GM19397 (cell line): ENCODE measurements at regions not wholly inside any gene's neighbourhood (a gene's known extent, or its start where the extent isn't known, plus 50 kb on each side); places are given as distances from the start of the nearest gene placed in this dataset.
"Not testable (repeated sequence)": the region's sequence is repeated elsewhere in the genome, so short reads cannot be mapped to it uniquely, and the experiment has no call there.

Source experiments
- ATAC-seq: cut with Tn5 transposase; IDR thresholded peaks from one replicate; pipeline ENCODE4 v1.9.1; 2021; ENCODE audit warnings: mild to moderate bottlenecking, moderate library complexity; ENCODE audit not compliant: unreplicated experiment

DNA sequence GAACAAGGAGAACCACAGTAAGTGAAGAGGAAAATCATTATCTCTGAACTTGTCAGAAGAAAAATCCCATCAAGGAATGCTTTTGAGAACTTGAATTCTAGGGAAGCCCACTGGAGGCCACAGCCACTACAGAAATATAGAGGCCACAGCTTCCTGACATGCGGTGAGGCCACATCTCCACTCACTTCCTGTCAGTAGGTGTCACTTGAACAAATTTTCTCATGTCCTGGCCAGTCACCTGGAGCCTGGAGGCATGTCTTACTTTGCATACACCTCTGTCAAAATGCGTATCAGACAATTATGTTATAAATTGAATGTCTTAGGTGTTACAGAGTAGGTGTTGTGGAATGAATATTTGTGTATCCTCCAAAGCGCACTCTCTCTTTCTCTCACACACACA lies 370.3 kb downstream of the DAD1 start:
- no peak for ATAC-seq

DNA sequence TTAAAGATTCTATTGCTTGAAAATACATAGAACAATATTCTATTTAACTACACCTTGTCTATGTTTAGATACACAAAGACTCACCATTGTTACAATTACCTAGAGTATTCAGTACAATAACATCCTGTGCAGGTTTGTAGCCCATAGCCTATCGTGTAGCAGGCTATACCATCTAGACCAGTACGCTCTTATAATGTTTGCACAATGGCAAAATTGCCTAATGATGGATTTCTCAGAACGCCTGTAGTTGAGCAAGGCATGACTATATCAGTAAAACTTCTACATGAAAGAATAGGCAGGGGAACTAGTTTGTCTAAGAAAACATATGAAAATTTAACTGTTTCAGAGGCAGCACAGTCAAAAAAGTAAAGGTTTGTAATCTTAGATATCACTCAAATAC lies 375.9 kb downstream of the DAD1 start:
- ATAC-seq, result no peak

- ATAC-seq, result no peak
Observed at GRCh38 chr14:22210906-22211305, 378.1 kb downstream of the DAD1 start.

DNA sequence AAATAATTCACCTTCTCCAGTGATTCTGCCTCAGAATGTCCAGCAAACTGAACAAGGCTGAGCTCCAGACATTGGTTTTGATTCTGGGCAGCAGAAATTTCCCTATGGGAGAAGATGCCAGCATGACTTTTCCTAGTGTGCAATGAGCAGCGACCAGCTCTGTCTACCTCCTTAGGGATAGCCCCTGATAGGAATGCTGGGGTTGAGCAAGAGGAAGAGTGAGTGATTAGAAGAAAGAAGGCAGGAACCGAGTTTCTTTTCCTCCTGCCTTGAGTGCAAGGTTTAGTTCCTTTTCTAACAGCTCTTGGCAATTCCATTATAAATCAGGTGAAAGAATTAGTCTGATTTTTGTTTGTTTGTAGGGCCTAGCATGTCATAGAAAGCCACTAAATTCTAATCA lies 379.0 kb downstream of the DAD1 start:
- no peak for ATAC-seq

DNA sequence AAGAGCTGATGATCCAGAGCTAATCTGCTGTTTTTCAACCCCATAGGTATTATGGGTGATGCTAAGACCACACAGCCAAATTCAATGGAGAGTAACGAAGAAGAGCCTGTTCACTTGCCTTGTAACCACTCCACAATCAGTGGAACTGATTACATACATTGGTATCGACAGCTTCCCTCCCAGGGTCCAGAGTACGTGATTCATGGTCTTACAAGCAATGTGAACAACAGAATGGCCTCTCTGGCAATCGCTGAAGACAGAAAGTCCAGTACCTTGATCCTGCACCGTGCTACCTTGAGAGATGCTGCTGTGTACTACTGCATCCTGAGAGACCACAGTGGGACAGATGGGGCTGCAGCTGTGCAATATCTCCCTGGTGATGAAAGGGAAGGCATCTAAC lies 386.0 kb downstream of the DAD1 start:
- ATAC-seq, result no peak

DNA sequence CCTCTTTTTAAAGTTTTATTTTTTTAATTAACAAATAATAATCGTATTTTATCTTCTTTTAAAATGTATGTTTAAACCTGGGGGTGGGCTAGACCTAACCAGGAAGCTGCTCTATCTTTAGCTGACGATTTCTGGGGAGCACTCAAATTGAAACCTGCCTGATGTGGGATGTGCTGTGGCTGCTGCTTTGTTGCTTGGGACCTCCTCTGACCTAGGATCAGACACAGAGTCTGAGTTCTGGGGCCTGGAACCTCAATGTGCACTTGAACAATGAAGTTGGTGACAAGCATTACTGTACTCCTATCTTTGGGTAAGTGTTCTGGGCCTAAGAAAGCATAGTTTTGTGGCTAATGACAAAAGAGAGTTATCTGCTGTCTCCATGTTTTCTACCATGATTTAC lies 386.7 kb downstream of the DAD1 start:
- no peak for ATAC-seq

- no peak for ATAC-seq
Observed at GRCh38 chr14:22200977-22201605, 387.9 kb downstream of the DAD1 start.

DNA sequence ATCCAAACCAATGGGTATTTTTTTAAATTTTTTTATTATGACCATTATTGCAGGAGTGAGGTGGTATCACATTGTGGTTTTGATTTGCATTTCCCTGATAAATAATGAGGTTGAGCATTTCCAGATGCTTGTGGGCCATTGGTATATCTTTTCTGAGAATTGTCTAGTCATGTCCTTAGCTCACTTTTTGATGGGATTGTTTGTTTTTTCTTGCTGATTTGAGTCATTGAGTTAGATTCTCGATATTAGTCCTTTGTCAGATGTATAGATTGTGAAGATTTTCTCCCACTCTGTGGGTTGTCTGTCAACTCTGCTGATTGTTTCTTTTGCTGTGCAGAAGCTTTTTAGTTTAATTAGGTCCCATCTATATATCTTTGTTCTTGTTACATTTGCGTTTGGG lies 388.9 kb downstream of the DAD1 start:
- not testable (repeated sequence) for ATAC-seq

- ATAC-seq, result no peak
Observed at GRCh38 chr14:22194664-22195063, 394.4 kb downstream of the DAD1 start.

- no peak for ATAC-seq
Observed at GRCh38 chr14:22190411-22191191, 398.4 kb downstream of the DAD1 start.

GRCh38 chr14:22189881-22190280 lies 399.1 kb downstream of the DAD1 start:
- ATAC-seq, result no peak

- no peak for ATAC-seq
Observed at GRCh38 chr14:22188318-22188717, 400.7 kb downstream of the DAD1 start.

- ATAC-seq, result no peak
Observed at GRCh38 chr14:22185789-22186188, 403.2 kb downstream of the DAD1 start.

DNA sequence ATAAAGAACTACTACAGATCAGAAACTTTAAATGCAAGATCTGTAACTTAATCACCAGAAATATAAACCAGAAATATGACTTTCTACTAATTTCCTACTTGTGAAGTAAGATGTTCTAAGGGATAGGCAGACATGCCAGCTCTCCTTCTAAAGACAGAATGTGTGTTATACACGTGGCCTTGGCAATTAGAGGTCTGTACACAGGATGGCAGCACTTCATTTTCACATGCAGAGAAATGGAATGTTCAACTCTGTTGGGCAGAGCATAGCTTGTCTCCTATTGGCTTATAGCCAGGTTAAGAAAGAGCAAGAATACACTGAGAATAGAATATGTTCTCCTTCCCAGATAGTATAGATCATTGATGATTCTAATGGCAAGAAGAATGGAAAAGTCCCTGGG lies 403.8 kb downstream of the DAD1 start:
- no peak for ATAC-seq

DNA sequence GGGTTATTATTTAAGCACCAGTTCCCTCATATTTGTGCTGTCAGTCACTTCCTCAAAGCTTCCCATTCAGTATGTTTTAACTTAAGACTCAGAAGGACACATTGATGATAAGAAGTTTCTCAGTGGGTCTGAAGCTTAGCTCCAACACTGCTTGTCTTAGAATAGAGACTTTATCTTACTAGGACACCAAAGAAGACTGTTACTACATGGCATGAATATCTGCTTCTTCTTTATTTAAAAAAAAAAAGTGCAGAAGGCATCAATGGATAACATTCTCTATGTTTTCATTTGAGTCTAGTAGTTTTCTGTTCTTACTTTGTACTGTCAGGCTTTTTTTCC lies 404.2 kb downstream of the DAD1 start:
- ATAC-seq, result no peak

DNA sequence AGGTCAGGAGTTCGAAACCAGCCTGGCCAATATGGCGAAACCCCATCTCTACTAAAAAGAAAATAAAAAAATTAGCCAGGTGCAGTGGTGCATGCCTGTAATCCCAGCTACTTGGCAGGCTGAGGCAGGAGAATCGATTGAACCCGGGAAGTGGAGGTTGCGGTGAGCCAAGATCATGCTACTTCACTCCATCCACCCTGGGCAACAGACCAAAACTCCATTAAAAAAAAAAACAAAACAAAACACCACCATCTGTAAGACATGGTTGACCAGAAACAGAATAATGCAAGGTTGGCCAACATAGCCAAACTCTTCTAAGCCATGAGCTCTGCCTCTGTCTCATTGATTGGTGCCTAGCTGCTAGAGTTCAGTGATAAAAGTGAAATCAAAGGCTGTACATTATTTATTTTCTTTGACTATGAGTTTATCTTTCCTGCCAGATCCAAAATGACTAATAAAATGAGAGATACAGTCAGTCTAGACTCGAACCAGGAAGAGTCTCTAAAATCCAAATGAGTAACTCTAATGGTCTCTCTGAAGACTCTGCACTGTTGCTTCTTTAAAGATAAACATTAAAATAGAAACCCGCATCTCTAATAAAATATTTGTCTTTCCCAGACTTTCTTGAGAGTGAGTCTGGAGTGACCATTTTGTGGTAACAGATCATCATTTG lies 404.7 kb downstream of the DAD1 start:
- ATAC-seq, result no peak

GRCh38 chr14:22180045-22180444 lies 409.0 kb downstream of the DAD1 start:
- ATAC-seq, result no peak

GRCh38 chr14:22179190-22179589 lies 409.8 kb downstream of the DAD1 start:
- no peak for ATAC-seq

DNA sequence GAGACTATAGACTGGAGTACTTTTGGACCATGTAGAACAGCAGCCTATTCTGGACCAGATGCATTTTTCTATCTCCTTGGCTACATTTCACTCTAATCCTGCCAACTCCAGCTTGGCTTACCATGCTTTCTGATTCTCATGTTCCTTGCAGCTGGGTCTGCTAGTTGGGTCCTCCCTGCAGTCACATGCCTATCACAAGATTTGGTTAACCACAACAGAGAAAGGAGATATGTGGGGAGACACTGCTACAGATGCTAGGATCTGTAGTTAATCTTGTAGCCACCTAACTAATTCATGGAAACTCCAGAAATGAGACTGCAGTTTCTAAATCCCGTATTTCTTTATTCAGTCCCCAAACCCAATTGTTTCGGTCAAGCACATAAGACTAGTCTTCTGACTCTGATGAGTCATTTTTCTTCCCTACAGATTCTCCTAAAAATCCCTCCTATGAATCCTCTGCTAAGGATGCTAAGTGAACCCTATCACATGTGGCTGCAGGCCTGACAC lies 410.6 kb downstream of the DAD1 start:
- no peak for ATAC-seq

- no peak for ATAC-seq
Observed at GRCh38 chr14:22177870-22178269, 411.2 kb downstream of the DAD1 start.

DNA sequence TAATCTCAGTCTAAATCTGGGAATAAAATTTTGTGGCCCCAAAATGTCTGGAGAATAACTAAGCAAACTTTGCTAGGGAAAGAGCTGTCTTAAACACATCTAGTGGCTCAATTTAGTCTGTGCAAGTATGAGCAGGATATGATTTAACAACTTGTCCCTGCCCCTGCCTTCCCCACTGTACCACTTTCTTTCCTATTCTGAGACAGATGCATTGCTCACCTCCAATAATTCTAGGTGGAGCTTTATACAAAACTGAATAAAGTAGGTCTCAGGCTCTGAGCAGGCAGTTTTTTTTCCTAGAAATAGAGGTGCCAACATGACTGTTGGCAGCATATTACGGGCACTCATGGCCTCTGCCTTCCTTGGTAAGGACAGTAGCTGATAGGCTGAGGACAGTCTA lies 412.1 kb downstream of the DAD1 start:
- no peak for ATAC-seq

- not testable (repeated sequence) for ATAC-seq
Observed at GRCh38 chr14:22175278-22175558, 413.8 kb downstream of the DAD1 start.
